Fibroblast of lung (primary cell): ENCODE measurements at regions not wholly inside any gene's neighbourhood (a gene's known extent, or its start where the extent isn't known, plus 50 kb on each side); places are given as distances from the start of the nearest gene placed in this dataset.

Experiments
- EZH2 ChIP-seq: IDR thresholded peaks from 2 replicates; pipeline ENCODE4 v1.5.1; 2012; ENCODE audit warnings: low read length, control low read depth, mild to moderate bottlenecking; ENCODE audit errors: missing control alignments
- TF ChIP-seq, protein P1 (sequence below), 2 donors: IDR thresholded peaks in 1 of 2; conservative IDR thresholded peaks in 1 of 2; 1 replicate in 1 of 2; 2 replicates in 1 of 2; pipeline ENCODE4 v1.5.1; 2011 to 2012; ENCODE audit warnings: low read length in 2 of 2, control low read depth in 1 of 2, inconsistent platforms in 1 of 2, low read depth in 1 of 2, mild to moderate bottlenecking in 1 of 2

DNA sequence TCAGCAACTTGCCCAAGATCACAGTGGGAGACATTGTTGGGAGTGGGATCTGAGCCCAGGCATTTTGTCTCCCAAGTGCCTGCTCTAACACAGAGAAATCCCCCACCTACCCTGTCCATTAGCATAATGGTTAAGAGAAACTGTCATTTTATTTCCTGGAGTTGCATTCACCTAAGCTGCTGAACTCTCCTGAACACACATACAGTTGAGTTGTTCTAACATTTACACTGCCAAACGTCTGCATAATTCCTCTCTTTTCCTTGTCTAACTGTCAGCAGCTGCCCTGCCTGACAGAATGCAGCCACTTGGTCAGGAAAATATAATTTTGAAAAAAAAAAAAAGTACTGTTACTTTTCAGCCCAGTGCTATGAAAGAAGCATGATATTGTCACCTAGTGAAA, 396.3 kb upstream of the PIK3C3 start:
- TF ChIP-seq, protein P1, sequence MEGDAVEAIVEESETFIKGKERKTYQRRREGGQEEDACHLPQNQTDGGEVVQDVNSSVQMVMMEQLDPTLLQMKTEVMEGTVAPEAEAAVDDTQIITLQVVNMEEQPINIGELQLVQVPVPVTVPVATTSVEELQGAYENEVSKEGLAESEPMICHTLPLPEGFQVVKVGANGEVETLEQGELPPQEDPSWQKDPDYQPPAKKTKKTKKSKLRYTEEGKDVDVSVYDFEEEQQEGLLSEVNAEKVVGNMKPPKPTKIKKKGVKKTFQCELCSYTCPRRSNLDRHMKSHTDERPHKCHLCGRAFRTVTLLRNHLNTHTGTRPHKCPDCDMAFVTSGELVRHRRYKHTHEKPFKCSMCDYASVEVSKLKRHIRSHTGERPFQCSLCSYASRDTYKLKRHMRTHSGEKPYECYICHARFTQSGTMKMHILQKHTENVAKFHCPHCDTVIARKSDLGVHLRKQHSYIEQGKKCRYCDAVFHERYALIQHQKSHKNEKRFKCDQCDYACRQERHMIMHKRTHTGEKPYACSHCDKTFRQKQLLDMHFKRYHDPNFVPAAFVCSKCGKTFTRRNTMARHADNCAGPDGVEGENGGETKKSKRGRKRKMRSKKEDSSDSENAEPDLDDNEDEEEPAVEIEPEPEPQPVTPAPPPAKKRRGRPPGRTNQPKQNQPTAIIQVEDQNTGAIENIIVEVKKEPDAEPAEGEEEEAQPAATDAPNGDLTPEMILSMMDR (conservative IDR thresholded peaks at IDR 0.05 in 1 of 2, IDR thresholded peaks at IDR 0.05 in 1 of 2; ENCODE audit: low read depth in 1 of 2, low read length in 2 of 2), result no peak
- TF ChIP-seq EZH2, result no peak
